GM19035 (cell line): ENCODE measurements at regions not wholly inside any gene's neighbourhood (a gene's known extent, or its start where the extent isn't known, plus 50 kb on each side); places are given as distances from the start of the nearest gene placed in this dataset.

ENCODE experiments used
- ATAC-seq: cut with Tn5 transposase; IDR thresholded peaks from one replicate; pipeline ENCODE4 v1.9.1; 2021; ENCODE audit not compliant: unreplicated experiment

DNA sequence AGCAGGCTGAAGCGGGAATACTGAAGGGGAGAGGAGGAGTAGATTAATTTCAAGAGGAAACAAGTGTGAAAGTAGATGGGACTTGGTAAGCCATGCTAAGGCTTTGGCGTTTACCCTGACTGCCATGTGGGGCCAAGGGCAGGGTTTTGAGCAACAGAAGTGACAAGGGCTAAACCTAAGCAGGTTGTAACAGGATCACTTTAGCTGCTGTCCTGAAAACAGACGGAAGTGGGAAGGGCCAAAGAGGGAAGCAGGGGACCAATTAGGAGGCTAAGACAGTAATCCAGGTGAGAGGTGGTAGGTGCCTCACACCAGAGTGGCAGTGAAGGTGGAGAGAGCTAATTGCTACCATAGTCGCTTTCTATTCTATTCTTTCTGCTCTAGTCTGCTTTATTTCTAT lies 166.5 kb downstream of the PJA1 start:
- no peak for ATAC-seq

DNA sequence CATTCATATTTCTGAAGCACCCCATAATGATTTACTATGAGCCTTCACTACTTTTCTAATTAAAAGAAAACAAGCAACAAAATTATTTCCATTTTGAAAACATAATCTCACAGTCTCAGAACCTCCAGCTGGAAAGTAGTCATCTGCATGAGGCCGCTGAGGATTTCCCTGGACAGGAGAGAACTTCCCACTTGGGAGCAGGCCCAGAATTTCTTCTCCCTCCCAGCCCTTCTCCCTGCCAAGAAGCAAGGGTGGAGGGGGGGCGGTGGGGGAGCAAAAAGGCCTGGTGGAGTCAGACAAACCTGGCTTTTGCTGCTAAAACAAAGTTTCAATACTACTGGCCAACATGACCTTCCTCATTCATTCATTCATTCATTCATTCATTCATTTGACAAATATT lies 167.3 kb downstream of the PJA1 start:
- no peak for ATAC-seq

DNA sequence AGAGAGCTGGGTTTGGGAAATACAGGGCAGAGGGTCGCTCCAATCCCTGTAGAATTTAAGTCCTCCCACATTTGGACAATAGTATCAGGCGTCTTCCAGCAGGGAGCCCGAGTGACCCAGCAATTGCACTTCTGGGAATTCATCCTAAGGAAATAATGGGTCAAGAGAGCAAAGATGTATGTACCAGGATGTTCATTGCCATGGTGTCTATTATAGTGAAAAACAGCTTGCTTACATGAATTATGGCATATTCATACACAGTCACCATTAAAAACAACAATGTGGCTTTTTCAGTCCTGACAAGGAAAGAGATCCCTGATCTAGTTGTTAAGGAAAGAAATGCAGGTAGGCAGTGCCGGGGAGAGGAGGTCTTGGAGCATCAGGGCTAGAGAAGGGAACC lies 167.7 kb downstream of the PJA1 start:
- ATAC-seq = no peak

DNA sequence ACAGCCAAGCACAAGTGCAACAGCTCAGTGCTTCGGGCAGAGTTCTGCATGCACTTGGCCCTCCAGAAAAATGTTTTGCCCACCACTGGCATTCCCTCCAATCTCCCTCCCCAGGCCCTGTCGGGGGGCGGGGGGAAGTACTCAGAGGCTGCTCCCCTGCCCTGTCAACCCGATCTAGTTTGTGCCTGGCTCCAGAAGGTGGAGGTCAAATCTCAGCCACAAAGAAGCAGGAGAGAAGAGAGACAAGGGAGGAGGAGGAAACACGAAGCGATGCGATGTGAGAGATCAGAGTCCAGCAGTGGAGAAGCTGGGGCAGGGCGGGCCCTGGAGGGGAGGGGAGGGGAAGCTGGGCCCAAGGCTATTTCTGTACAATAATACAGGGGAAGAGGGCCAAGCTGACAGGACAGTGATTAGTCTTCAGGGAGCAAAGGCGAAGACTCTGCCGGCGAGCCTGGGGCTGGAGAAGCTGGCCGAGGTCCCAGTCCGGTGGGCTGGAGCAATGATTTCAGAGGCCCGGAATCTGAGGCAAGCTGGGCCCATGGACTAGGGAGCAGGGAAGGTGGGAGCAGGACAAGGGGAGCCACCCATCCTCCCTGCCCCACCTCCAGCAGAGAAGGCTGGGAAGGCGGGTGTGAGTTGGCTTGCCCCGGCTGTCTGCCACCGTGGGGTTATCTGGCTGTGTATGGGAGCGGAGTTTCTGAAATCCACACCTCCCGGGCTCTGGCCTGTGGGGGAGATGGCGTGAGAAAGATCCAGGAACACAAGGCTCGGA lies 167.1 kb downstream of the EFNB1 start:
- no peak for ATAC-seq

DNA sequence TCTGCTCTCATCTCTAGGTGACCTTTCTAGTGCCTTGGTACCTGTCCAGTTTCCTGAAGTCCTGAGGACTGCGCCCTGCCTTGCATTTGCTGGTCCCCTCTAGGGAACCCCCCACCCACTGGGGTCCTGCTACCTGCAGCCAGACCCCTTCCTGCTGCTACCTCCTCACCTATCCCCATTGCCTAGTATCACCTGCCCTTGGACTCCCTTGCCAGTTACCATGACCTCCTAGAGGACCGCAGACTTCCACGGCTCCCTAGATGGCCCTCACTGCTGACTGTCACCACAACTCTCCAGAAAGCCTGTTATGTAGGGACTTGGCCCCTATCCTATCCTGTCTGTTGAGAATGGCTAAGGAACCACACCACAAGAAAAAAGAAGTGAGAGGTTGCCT lies 166.6 kb downstream of the EFNB1 start:
- no peak for ATAC-seq

DNA sequence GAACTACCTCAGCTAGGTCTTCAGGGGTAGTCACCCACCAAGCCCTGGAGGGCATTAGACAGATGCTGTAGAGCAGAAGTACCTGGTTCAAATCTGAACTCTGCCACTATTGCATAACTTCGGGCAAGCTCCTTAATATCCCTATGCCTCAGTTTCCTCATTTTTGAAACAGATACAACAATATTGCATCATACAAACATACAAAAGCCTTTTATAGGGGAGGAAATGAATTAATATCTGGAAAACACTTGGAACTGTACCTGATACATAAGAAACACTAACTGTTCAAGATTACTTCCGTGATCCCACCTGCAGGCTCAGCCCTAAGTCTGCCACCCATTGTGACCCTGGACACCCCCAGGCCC lies 166.1 kb downstream of the EFNB1 start:
- no peak for ATAC-seq

DNA sequence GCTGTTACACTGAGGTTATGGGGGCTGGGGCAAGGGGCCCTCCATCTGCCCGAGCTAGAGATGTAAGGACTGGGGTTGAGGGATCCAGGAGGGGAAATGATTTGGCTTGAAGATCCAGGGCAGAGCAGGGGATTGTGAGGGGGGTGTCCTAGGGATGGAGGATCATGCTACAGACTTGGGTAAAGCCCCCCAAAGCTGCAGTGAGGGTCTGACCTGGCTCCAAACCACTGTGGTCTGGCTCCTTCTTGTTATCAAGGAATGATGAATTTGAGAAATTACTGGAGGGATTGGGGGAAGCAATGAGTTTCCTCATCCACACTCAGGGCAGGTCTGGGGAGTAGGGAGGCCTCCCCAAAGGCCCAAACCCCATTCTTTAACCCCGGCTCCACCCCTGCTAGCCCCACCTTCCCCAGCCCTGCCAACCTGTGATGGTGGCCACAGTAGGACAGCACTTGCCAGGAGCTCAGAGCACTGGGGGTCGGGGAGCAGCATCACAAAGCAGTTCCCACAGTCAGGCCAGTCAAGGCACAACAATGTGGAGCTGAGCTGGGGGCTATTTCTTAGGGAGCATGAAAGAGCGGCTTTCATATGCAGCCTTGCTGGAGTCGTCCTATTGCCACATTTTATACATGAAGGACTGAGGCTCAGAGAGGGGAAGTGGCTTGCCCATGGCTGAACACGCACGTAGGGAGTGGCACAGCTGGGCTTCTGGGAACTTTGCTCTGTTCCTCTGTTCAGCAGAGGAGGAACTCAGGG lies 165.5 kb downstream of the EFNB1 start:
- no peak for ATAC-seq

DNA sequence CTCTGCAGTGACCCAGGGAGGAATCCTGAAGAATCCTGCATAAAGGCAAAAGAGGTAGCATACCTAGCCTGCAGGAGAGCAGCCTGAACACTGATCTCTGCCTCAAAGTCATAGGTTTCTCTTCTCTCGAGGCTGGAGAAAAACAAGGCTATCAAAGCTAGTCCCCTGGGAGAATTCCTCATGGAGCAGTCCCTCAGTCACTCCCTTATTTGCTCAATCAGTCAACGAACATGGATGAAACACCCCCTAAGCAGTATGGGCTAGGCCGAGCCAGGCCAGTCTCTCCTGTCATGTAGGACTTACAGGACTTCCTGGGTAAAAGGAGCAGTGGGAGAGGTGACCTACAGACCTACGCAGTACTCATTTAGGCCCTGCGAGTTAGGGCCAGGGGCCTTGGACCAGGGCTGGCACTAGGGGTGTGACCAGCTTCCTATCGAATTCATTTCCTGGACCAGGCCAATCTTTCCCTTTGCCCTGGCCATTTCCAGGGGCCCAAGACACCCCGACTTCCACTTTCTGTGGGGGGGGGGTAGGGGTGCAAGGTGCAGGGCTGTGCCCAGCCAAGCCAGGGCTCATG lies 164.1 kb downstream of the EFNB1 start:
- ATAC-seq = no peak

DNA sequence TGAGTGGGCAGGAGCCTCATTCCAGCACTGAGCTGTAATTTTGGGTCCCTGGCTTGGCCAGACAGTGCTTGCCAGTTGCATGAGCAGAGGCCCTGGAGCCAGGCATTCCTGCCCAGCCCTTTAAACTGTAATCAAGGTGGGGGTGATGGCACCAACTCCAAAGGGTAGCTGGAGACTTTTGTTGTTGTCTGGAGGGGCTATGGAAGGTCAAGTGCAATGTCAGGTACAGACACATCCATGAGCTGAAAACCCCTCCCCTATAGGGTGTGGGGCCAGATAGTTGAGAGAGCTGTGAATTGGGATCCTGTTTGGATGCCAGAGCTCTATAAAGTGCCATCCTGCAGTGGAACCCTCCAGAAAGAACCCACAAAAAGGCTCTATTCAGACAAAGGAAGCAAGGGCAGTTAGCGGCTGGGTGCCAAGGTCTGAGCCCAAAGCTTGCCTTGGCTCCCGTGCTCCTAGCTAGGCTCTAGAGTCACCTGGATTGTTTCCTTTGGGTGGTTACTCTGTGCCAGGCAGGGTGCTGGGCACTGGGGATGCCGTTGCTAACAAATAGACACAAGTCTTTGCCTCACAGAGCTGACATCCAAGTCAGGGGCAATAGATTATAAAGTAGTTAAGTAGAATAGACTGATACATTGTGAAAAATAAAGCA lies 163.0 kb downstream of the EFNB1 start:
- no peak for ATAC-seq

DNA sequence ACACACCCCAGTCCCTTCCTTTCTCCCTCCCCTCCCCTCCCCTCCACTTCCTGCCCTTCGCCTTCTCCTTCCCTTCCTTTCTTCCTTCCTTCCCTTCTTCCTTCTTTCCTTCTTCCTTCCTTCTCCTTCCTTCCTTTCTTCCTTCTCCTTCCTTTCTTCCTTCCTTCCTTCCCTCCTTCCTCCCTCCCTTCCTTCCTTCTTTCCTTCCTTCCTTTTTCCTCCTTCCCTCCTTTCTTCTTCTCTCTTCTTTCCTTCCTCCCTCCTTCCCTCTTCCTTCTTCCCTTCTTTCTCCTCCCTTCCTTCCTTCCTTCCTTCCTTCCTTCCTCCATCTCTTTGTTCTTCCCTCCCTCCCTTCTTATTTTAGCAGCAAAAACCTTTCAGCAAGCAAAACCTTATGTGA lies 162.1 kb downstream of the EFNB1 start:
- ATAC-seq = no peak

DNA sequence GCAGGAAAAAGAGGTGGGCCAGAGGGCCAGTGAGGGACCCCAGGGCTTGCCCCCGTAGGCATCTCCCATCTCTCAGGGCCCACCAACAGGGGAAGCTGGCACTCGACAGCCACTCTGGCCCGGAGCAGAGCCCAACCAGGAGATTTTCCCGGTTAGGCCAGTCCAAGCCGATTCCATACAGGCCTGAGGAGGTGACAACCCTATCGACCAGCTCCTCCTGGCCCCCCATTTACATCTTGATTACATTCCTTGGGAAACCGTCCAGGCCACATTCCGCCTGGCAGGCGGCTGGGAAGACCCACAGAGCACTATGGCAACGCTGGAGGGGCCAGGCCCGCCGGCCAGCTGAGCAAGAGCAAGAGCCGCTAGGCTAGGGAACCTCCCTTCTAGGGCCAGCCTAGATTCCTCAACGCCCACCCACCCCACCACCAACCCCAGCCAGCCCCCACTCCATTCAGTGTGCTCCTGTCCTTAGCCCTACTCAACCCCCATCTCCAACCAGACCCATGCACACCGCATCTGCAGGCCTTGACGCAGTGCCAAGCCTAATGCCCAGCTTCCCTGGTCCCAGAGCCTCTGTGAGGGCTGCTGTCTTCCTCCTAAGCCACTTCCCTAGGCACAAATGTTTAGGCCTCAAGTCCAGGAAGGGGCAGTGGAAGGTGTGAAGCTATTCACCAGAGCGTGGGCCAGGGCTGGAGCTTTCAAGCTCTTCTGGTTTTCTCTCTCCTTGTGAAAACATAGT lies 161.2 kb downstream of the EFNB1 start:
- no peak for ATAC-seq

DNA sequence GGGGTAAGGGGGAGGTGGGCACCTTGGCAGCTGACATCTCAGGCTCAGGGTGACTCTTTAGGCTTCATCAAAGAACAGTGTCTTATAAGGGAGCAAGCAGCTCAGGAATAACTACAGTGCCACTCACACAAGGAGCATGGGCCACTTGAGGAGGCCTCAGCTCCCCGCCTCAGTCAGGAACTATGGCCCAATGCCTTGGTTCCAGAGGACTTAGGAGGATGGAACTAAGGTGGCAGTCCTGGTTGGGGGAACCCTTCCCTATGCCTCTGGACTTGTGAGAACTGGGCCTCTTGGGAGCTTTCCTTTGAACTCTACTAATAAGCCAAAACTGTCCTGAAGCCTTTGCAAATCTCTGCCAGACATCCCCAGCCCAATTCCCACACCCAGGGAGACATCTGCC lies 160.6 kb downstream of the EFNB1 start:
- ATAC-seq = no peak

DNA sequence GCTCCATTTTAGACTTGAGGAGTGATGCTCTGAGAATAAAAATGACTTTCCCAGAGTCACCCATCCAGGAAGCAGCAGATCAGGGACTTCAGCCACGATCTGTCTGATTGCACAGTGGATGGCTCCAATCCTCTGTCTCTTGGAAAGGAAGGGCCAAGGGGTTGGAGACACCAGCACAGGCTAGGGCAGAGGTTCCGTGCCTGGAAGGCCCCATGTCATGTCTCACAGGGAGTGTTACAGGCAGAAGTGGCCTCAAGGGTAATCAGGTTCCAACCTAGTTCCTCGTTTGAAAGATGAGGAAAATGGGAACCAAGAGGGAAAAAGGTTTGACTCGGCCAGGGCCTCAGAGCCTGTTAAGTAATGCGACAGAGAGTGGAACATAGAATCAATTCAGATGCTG lies 160.0 kb downstream of the EFNB1 start:
- no peak for ATAC-seq

DNA sequence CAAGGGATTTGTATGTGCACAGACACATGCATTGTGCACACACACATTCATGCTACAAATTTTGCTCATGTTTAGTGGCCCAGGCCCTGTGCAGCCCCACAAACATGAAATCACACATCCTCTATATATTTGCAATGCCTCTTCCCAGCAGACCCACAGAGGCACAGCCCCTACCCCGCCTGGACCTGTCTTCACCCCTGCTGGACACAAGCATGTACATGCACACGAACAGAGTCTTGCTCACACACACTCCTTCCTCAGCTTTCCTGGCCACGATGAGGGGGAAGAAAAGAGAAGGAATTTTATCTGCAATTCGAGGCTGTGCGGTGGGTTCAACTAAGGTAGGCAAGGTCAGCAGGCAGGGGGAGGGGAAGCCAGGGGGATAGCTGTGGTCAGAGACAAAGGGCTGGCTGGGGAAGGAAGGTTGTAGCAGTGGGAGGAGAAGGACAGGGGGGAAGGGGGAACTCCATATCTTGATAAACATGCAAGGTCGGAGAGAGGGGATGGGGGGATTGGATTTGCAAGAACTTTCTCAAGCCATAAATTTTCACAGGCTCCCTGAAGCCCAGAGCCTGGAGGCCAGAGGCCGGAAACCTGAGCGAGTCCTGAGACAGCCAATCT lies 156.4 kb downstream of the EFNB1 start:
- ATAC-seq = no peak

DNA sequence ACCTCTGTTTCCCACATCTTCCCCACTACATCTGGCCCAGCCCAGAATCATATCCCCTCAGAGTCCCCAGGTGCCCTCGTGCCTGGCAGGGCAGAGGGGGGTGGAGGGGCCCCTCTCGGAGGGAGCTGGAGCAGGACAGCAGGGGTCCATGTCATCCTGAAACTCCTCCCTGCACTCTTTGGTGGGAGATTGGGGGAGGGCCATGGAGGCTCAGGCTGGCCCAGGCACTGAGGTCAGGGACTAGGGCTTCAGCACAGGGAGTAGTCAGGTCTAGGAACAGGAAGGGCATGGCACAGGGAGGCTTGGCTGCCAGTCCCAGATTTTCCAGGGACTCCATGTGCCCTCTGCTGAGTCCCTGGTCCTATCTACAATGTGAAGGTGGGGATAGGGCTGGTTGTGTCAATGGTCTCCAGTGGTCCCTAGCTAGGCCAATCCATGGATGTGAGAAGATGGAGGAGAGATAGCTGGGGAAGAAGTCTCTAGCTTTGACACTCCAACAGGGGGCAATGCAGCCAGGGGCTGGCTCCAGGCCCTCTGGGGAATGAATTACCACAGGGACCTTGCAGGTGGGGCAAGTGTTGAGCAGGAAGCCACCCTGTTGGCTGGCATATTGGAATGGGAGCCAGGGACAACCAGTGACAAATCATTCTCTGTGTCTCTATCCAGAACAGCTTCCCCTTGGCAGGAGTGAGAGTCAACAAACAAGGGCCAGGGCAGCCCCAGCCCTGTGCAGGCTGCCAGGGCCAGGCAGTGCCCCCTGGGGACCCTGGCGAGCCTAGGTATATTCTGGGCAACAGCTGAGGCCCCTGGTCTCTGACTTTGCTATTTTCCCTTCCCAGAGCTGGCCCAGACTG lies 154.4 kb downstream of the EFNB1 start:
- ATAC-seq = no peak

DNA sequence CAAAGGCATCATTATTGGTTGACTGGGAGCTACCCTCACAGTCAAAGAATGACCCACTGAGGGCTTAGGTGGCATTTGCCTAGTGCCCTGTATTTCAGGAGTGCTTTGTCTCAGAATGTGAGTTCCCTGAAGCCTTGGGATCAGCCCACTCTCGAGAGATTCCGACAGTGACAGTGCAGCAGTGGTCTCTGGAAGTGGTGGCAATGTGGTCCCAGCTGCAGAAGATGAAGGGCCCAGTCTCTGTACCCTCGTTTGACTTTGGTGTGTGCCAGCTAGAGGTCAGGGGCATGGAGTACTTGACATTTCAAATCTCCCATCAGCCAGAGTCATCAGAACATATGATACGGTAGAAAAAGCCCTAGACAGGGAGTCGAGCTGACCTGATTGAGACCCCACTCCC lies 153.7 kb downstream of the EFNB1 start:
- no peak for ATAC-seq

DNA sequence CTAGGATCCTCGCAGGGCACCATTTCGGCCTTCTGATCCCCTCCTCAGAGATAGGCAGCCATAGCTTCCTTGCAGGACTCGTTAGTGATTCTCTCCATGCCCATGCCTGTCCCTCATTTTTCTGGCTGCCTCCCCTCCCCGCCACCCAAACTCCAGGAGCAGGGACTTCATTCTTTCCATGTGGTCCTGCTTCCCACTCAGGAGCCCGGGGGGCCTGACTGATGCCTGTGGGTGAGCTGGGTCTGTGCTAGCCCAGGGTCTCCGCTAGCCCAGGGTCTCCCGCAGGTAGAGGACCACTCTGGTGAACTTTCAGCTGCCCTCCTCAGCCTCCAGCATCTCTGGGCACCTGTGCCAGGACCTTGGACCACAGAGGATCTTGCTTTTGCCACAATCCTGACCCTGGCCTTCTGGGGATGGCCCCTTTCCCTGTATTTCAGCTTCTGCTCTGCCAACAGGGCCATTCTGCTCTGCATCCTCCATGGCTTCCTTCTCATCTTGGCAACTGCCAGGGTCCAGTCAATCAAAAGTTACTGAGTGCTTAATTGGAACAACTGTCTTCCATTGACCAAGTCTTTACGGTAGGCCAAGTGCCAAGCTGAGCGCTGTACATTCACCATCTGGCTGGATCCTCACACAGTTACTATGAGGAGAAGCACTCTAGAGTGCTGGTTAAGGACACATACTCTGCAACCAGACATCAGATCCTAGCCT lies 152.2 kb downstream of the EFNB1 start:
- no peak for ATAC-seq

DNA sequence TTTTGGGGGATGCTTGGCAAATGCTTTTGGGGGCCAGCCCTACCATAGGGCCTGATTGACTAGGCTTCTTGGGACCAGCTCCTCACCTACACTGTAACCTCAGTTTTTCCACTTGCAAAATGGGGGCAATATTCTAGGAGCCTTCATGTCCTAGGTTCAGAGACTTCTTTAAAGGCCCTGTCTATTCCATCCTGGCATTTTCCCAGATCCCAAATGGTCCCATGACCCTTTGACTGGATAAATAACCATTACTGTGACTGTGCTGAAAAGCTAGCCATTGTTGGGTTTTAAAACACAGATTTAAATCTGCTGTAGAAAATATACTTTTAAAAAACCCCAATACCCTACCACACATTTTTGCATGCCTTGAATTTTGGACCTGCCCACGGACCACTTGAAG lies 149.8 kb downstream of the EFNB1 start:
- no peak for ATAC-seq

DNA sequence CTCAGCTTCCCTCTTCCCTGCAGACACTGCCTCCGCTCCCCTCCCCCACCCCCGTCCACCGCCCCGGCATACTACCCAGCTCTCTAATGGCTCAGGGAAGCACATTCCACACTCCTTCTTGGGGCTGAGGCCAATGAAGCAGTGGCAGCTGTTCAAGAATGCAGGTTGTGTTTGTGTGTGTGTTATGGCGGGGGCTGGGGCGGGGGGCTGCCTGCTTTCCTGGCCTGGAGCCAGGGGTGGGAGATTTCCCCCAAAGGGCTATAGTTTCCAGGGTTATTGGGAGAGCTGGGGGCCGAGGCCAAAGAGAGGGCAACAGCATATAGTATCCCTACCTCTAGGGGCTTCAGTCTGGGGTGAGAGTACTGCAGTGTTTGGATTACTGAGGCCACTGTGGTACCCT lies 149.4 kb downstream of the EFNB1 start:
- no peak for ATAC-seq
